GM12878 (cell line): ENCODE measurements at regions not wholly inside any gene's neighbourhood (a gene's known extent, or its start where the extent isn't known, plus 50 kb on each side); places are given as distances from the start of the nearest gene placed in this dataset.

Experiments
- ATAC-seq: fragments of 200-7000 bp; cut with Tn5 transposase; 3 replicates; pipeline ENCODE4 v1.9.1; 2020; ENCODE audit warnings: mild to moderate bottlenecking, moderate library complexity
- BruUV-seq: library from RNA; stranded (reverse); fragments of 400-500 nt; replicated peaks from 2 replicates; lab custom pipeline; 2021; lab: Mats Ljungman, UMichigan
- CTCF ChIA-PET: fragments of 300-600 bp; sonication (Branson Sonifier 250); formaldehyde crosslinking; extraction: SDS; loops from one replicate; lab custom pipeline; 2021; ENCODE audit warnings: inconsistent platforms; lab: Yijun Ruan, JAX
- POLR2A ChIA-PET: fragments of 350-600 bp; formaldehyde crosslinking; extraction: SDS; loops from one replicate; lab custom pipeline; 2021; ENCODE audit warnings: inconsistent platforms; lab: Charles Lee
- RAD21 ChIA-PET: fragments of 300-600 bp; sonication (Branson Sonifier 250); formaldehyde crosslinking; loops from one replicate; lab custom pipeline; 2023; ENCODE audit warnings: antibody characterized with exemption; ENCODE audit not compliant: unreplicated experiment; lab: Charles Lee
- SMC1A ChIA-PET: fragments of 300-600 bp; sonication (Branson Sonifier 250); formaldehyde crosslinking; loops from one replicate; lab custom pipeline; 2023; ENCODE audit not compliant: unreplicated experiment, uncharacterized antibody; lab: Charles Lee
- DNase-seq: peaks from one replicate; pipeline ENCODE4 v3.0.0-alpha.2; 2011; ENCODE audit warnings: low read depth, low spot score
- FAIRE-seq: peaks from 3 replicates; lab custom pipeline; 2011; peaks lifted over from hg19 to GRCh38; lab: Jason Lieb, UNC
- H2AFZ ChIP-seq: 2 replicates; pipeline ENCODE4 v1.6.0; 2011; ENCODE audit warnings: low read depth, low read length, control low read depth; ENCODE audit not compliant: control insufficient read depth
- H3K27ac ChIP-seq: 2 replicates; pipeline ENCODE4 v1.5.1; 2011; ENCODE audit warnings: control low read depth; ENCODE audit not compliant: control insufficient read depth, insufficient read depth
- H3K27me3 ChIP-seq, 2 experiments: replicated peaks in 1 of 2; 2 replicates each; pipeline versions ENCODE4 v1.6.0 to v1.6.1; 2011; ENCODE audit warnings: low read length in 1 of 2; ENCODE audit not compliant: control insufficient read depth in 2 of 2, insufficient read depth in 2 of 2
- H3K36me3 ChIP-seq, 2 experiments: 2 replicates each; pipeline ENCODE4 v1.5.1; 2011; ENCODE audit warnings: low read length in 1 of 2; ENCODE audit not compliant: control insufficient read depth in 2 of 2, insufficient read depth in 2 of 2
- H3K4me1 ChIP-seq: 2 replicates; pipeline ENCODE4 v1.6.1; 2011; ENCODE audit warnings: mild to moderate bottlenecking, low read length, moderate library complexity, mixed read lengths; ENCODE audit not compliant: control insufficient read depth, insufficient read depth
- H3K4me2 ChIP-seq: 2 replicates; pipeline ENCODE4 v1.6.0; 2011; ENCODE audit warnings: control low read depth; ENCODE audit not compliant: control insufficient read depth, insufficient read depth
- H3K4me3 ChIP-seq: fragments of 200-600 bp; sonication (generic); 2 replicates; pipeline ENCODE4 v1.5.1; 2016
- H3K79me2 ChIP-seq: 2 replicates; pipeline ENCODE4 v1.6.0; 2011; ENCODE audit warnings: low read length; ENCODE audit not compliant: control insufficient read depth, insufficient read depth
- H3K9ac ChIP-seq: 2 replicates; pipeline ENCODE4 v1.8.0; 2011; ENCODE audit warnings: low read length, control low read depth, mixed read lengths; ENCODE audit not compliant: control insufficient read depth, insufficient read depth
- H3K9me3 ChIP-seq: replicated peaks from 3 replicates; pipeline ENCODE4 v1.5.1; 2011; ENCODE audit warnings: mild to moderate bottlenecking, low read length; ENCODE audit not compliant: control insufficient read depth, insufficient read depth
- H4K20me1 ChIP-seq: 2 replicates; pipeline ENCODE4 v1.6.0; 2011; ENCODE audit not compliant: control insufficient read depth, insufficient read depth
- JUND ChIP-seq: IDR thresholded peaks from 2 replicates; pipeline ENCODE4 v1.6.1; 2012; ENCODE audit warnings: low read depth, mild to moderate bottlenecking, low read length, improper control_type of control experiment, moderate library complexity
- KDM1A ChIP-seq: fragments of 200-600 bp; sonication (generic); IDR thresholded peaks from 2 replicates; pipeline ENCODE4 v1.6.1; 2016; ENCODE audit warnings: borderline replicate concordance
- LARP7 ChIP-seq: fragments of 450-650 bp; IDR thresholded peaks from 2 replicates; pipeline ENCODE4 v1.6.1; 2017; ENCODE audit warnings: mild to moderate bottlenecking
- POLR2A ChIP-seq: IDR thresholded peaks from 2 replicates; pipeline ENCODE4 v1.6.1; 2011; ENCODE audit warnings: low read depth, mild to moderate bottlenecking, low read length
- SPI1 ChIP-seq: IDR thresholded peaks from 2 replicates; pipeline ENCODE4 v1.6.1; 2011; ENCODE audit warnings: low read depth, mild to moderate bottlenecking, low read length, moderate library complexity, borderline replicate concordance; ENCODE audit not compliant: insufficient read depth
- STAT1 ChIP-seq: fragments of 450-650 bp; conservative IDR thresholded peaks from 2 replicates; pipeline ENCODE4 v1.6.1; 2014; ENCODE audit warnings: antibody characterized with exemption, mild to moderate bottlenecking
- TBL1XR1 ChIP-seq: IDR thresholded peaks from 2 replicates; pipeline ENCODE4 v1.6.1; 2012; ENCODE audit warnings: low read depth, low read length, improper control_type of control experiment
- ZNF274 ChIP-seq: IDR thresholded peaks from one replicate; pipeline ENCODE4 v1.8.0; 2011; ENCODE audit not compliant: insufficient read length, insufficient read depth
- ZNF384 ChIP-seq: IDR thresholded peaks from 2 replicates; pipeline ENCODE4 v1.6.1; 2012; ENCODE audit warnings: low read depth, mild to moderate bottlenecking, low read length, improper control_type of control experiment, borderline replicate concordance
- WGBS: methylation state at CpG from one replicate; pipeline ENCODE4 v1.1.6; 2016; ENCODE audit warnings: low lambda C conversion rate; ENCODE audit not compliant: insufficient replicate concordance, insufficient coverage; ENCODE audit errors: missing lambda C conversion rate; 5-methylcytosine and 5-hydroxymethylcytosine counted together
- in situ Hi-C: fragments of 300-500 bp; cut with MboI; formaldehyde crosslinking; loops from 9 replicates; pipeline ENCODE4 v1.14.3; 2018; ENCODE audit warnings: mixed read lengths
- intact Hi-C: fragments of 100-400 bp; cut with micrococcal nuclease; formaldehyde crosslinking; loops from one replicate; pipeline ENCODE4 v1.14.2; 2022; ENCODE audit not compliant: unreplicated experiment
- TF ChIP-seq, protein P1 (sequence below): fragments of 450-650 bp; IDR thresholded peaks from 2 replicates; pipeline ENCODE4 v1.6.1; 2016; ENCODE audit warnings: mild to moderate bottlenecking, moderate library complexity, borderline replicate concordance

- intact Hi-C loops (no loop called here), in situ Hi-C loops (no loop called here)
- no peak for ATAC-seq
- Histone ChIP-seq H3K4me3 (no peak overlapping the region), H3K36me3 (no peaks in the 10 kb centered on the region), H3K9ac (no peak overlapping the region), H3K27me3 (peaks cover 0 to 5% of the 10 kb centered on the region in 2 experiments; a peak in 2 of 4 replicates), H3K9me3 (no peaks in the 10 kb centered on the region), H3K4me1 (no peaks in the 10 kb centered on the region), H4K20me1 (no peaks in the 10 kb centered on the region), H3K4me2 (no peak overlapping the region), H3K27ac (no peak overlapping the region), H3K79me2 (no peaks in the 10 kb centered on the region), H2AFZ (no peak overlapping the region)
- RAD21 ChIA-PET: no interaction called here
- POLR2A ChIA-PET: no interaction called here
- no peak for TF ChIP-seq ZNF274
- no peak for TF ChIP-seq LARP7
- TF ChIP-seq, protein P1, sequence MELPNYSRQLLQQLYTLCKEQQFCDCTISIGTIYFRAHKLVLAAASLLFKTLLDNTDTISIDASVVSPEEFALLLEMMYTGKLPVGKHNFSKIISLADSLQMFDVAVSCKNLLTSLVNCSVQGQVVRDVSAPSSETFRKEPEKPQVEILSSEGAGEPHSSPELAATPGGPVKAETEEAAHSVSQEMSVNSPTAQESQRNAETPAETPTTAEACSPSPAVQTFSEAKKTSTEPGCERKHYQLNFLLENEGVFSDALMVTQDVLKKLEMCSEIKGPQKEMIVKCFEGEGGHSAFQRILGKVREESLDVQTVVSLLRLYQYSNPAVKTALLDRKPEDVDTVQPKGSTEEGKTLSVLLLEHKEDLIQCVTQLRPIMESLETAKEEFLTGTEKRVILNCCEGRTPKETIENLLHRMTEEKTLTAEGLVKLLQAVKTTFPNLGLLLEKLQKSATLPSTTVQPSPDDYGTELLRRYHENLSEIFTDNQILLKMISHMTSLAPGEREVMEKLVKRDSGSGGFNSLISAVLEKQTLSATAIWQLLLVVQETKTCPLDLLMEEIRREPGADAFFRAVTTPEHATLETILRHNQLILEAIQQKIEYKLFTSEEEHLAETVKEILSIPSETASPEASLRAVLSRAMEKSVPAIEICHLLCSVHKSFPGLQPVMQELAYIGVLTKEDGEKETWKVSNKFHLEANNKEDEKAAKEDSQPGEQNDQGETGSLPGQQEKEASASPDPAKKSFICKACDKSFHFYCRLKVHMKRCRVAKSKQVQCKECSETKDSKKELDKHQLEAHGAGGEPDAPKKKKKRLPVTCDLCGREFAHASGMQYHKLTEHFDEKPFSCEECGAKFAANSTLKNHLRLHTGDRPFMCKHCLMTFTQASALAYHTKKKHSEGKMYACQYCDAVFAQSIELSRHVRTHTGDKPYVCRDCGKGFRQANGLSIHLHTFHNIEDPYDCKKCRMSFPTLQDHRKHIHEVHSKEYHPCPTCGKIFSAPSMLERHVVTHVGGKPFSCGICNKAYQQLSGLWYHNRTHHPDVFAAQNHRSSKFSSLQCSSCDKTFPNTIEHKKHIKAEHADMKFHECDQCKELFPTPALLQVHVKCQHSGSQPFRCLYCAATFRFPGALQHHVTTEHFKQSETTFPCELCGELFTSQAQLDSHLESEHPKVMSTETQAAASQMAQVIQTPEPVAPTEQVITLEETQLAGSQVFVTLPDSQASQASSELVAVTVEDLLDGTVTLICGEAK: no peak
- TF ChIP-seq POLR2A: no peak
- TF ChIP-seq SPI1: no peak
- no peak for TF ChIP-seq JUND
- no peak for TF ChIP-seq ZNF384
- no peak for TF ChIP-seq KDM1A
- TF ChIP-seq STAT1: no peak
- no peak for TF ChIP-seq TBL1XR1
- CTCF ChIA-PET: interaction anchor here (1.3 kb wide), 1 partner anchor 69 kb away, joined by 4 read pairs; no protein-coding TSS in a partner anchor
- 49% methylated on average over 10 of the region's 10 CpGs for WGBS
- no TSS peak for BruUV-seq
- DNase-seq: no peak
- SMC1A ChIA-PET: no interaction called here
- FAIRE-seq: no peak
Observed at GRCh38 chr5:141760753-141761152, 78.7 kb upstream of the ARAP3 start.
